ENCODE measurements at regions not wholly inside any gene's neighbourhood (a gene's known extent, or its start where the extent isn't known, plus 50 kb on each side); places are given as distances from the start of the nearest gene placed in this dataset.
A peak's percentile ranks its signal among the peaks of the same experiment; 100 is the strongest.

DNA sequence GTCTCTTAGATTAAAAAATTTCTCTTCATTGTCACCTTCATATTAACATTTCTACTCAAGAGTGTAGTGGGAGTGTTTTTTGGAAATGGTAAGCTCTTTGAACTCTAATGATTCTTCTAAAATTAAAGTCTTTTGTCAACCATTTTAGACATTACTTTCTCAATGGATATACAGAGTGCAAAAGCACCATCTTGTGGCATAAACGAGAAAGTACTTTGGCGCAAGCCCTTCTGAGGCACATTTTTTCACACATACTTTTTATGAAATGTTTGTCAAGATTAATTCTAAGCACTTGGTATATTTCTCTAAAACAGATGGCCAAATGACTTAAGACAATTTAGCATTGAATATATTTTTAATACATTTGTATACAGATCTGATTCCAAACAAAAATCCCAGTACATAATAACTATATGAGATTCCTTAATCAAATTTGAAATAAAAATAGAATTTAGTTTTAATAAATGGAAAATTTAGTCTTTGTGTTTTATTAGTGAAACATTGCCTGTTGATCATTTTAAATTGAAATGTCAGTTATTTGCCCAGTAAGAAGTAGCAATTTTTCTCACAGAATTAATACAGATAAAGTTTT is 63.3 kb upstream of the GALNT5 start:
- H3K4me1 ChIP-seq = no peaks in the 10 kb centered on the region
- no peak overlapping the region for H3K4me3 ChIP-seq
- TF ChIP-seq, protein P1, sequence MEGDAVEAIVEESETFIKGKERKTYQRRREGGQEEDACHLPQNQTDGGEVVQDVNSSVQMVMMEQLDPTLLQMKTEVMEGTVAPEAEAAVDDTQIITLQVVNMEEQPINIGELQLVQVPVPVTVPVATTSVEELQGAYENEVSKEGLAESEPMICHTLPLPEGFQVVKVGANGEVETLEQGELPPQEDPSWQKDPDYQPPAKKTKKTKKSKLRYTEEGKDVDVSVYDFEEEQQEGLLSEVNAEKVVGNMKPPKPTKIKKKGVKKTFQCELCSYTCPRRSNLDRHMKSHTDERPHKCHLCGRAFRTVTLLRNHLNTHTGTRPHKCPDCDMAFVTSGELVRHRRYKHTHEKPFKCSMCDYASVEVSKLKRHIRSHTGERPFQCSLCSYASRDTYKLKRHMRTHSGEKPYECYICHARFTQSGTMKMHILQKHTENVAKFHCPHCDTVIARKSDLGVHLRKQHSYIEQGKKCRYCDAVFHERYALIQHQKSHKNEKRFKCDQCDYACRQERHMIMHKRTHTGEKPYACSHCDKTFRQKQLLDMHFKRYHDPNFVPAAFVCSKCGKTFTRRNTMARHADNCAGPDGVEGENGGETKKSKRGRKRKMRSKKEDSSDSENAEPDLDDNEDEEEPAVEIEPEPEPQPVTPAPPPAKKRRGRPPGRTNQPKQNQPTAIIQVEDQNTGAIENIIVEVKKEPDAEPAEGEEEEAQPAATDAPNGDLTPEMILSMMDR (IDR thresholded peaks at IDR 0.05) = peak in 3 of 4 experiments; percentile 35 to 61 (median 46)
- TF ChIP-seq POLR2A (IDR thresholded peaks at IDR 0.05) = no peak
- no peaks in the 10 kb centered on the region for H3K9me3 ChIP-seq
- 1 to 4% methylated on average over 2 of the region's 2 CpGs for WGBS, 2 donors
- no peak for DNase-seq
- no peak overlapping the region for H3K27ac ChIP-seq
- H3K27me3 ChIP-seq = no peaks in the 10 kb centered on the region
- H3K36me3 ChIP-seq = no peaks in the 10 kb centered on the region
- intact Hi-C loops (cut with DNase I) = loop anchor here (5.0 kb wide), 1 partner anchor 1812 kb away; no protein-coding TSS in a partner anchor

DNA sequence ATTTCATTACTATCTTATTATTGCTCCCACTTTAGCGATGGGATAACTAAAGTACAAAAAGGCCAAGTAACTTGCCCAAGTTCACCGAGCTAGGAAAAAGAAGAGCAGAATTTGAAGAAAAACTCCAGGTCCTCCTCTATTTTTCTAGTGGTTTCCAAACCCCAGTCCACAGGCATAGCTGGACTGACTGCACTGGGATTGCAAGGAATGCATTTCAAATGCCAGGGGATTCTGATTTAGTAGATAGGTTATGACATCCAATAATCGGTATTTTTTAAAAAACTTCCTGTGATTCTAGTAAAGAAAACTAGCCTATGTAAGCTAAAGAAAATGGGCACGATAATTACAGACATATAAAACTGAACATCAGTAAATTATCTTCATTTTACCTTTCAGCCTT is 62.7 kb upstream of the GALNT5 start:
- no peaks in the 10 kb centered on the region for H3K9me3 ChIP-seq
- no peaks in the 10 kb centered on the region for H3K4me1 ChIP-seq
- no peak overlapping the region for H3K27ac ChIP-seq
- H3K4me3 ChIP-seq = no peak overlapping the region
- 77 to 83% methylated on average over 4 of the region's 4 CpGs for WGBS, 2 donors
- H3K27me3 ChIP-seq = no peaks in the 10 kb centered on the region
- no peak for DNase-seq
- H3K36me3 ChIP-seq = no peaks in the 10 kb centered on the region
- TF ChIP-seq EP300 (IDR thresholded peaks at IDR 0.05) (no peak), POLR2AphosphoS5 (IDR thresholded peaks at IDR 0.05) (no peak), POLR2A (IDR thresholded peaks at IDR 0.05) (no peak)
- TF ChIP-seq, protein P1 (IDR thresholded peaks at IDR 0.05) = no peak
- intact Hi-C loops (cut with DNase I) = loop anchor here (5.0 kb wide), 1 partner anchor 1813 kb away; no protein-coding TSS in a partner anchor

DNA sequence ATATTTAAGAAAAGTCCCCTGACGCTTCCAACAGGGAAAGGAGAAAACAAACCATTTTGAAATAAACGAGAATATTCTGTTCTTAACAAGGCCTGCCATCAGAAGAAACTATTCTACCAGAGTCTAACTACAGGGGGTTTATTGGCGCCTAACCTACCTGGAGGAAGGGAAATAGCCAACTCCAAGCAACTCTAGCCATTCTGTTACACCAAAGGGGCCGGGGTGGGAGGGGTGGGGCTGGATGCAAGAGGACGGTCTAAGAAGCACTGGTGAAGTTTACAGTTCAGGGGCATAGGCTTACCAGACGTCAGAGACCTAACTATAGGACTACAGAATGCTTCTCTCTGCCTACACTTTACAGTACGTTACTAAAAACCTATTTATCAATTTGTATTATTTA is 60.5 kb upstream of the GALNT5 start:
- intact Hi-C loops (cut with DNase I) = no loop called here
- DNase-seq = no peak
- no peaks in the 10 kb centered on the region for H3K36me3 ChIP-seq
- no peaks in the 10 kb centered on the region for H3K9me3 ChIP-seq
- H3K4me1 ChIP-seq = no peaks in the 10 kb centered on the region
- H3K4me3 ChIP-seq = no peak overlapping the region
- TF ChIP-seq, protein P1 (IDR thresholded peaks at IDR 0.05) = no peak
- TF ChIP-seq POLR2A (IDR thresholded peaks at IDR 0.05) (no peak), EP300 (IDR thresholded peaks at IDR 0.05) (no peak), POLR2AphosphoS5 (IDR thresholded peaks at IDR 0.05) (no peak)
- H3K27me3 ChIP-seq = no peaks in the 10 kb centered on the region
- no peak overlapping the region for H3K27ac ChIP-seq
- WGBS, 2 donors = 81 to 89% methylated on average over 7 of the region's 7 CpGs

DNA sequence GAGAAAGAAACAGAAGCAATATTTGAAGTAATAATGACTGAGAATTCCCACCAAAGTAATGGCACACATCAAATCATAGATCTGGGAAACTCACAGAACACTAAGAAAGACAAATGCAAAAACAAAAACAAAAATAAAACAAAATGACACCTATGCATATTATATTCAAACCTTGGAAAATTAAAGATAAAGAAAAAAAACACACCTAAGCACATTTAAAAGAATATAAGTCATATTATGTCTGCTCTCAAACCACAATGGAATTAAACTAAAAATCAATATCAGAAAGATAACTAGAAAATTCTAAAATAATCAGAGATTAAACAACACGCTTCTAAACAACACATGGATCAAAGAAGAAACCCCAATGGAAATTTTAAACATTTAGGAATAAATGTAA is 59.7 kb upstream of the GALNT5 start:
- DNase-seq = no peak
- no peaks in the 10 kb centered on the region for H3K9me3 ChIP-seq
- no peak overlapping the region for H3K4me3 ChIP-seq
- intact Hi-C loops (cut with DNase I) = no loop called here
- no peak for TF ChIP-seq EP300 (IDR thresholded peaks at IDR 0.05)
- H3K4me1 ChIP-seq = no peaks in the 10 kb centered on the region
- no peaks in the 10 kb centered on the region for H3K36me3 ChIP-seq
- WGBS, 2 donors = 86 to 92% methylated on average over 1 of the region's 1 CpG
- H3K27me3 ChIP-seq = no peaks in the 10 kb centered on the region
- H3K27ac ChIP-seq = no peak overlapping the region

DNA sequence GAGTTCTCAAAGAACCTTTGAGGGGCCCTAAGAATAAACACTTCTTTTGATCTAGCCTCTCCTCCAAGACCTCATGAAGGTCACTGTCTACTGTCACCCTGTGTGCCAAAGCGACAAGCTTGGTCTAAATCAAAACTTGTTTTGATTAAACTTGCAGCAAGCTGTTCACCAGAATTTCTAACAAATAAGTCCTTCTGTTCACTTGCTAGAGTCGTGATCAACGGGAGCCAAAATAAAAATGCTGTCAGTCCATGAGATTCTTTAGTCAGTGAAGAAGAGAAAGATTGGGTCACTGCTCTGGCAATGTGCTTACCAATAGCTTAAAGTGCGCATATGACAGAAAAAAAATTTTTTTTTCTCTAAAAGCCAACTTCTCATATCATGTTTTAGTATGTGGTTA is 53.9 kb upstream of the GALNT5 start:
- intact Hi-C loops (cut with DNase I) = no loop called here
- Histone ChIP-seq H3K9me3 (peaks cover 0 to 2% (median 0%) of the 10 kb centered on the region in 4 donors), H3K4me3 (no peak overlapping the region), H3K27ac (no peak overlapping the region), H3K36me3 (no peaks in the 10 kb centered on the region), H3K4me1 (no peaks in the 10 kb centered on the region), H3K27me3 (no peaks in the 10 kb centered on the region)
- DNase-seq = no peak
- WGBS, 2 donors = 91 to 93% methylated on average over 4 of the region's 4 CpGs
- no peak for TF ChIP-seq POLR2AphosphoS5 (IDR thresholded peaks at IDR 0.05)
- TF ChIP-seq POLR2A (IDR thresholded peaks at IDR 0.05) = no peak
- TF ChIP-seq, protein P1 (IDR thresholded peaks at IDR 0.05) = no peak
- TF ChIP-seq EP300 (IDR thresholded peaks at IDR 0.05) = no peak

Measured in sigmoid colon (tissue), 6 donors.